Spinal cord (tissue), 9 donors: ENCODE measurements at regions not wholly inside any gene's neighbourhood (a gene's known extent, or its start where the extent isn't known, plus 50 kb on each side); places are given as distances from the start of the nearest gene placed in this dataset.

Experiments
- DNase-seq, 6 donors: peaks; one replicate each; pipeline versions ENCODE4 v3.0.0 to v3.0.0-alpha.2; 2013 to 2015; ENCODE audit warnings: low spot score in 6 of 6, low read depth in 4 of 6
- H3K27ac ChIP-seq: one replicate; pipeline ENCODE4 v1.5.1; 2013; ENCODE audit warnings: low read depth, low read length, control low read depth
- H3K27me3 ChIP-seq: one replicate; pipeline ENCODE4 v1.6.1; 2013; ENCODE audit warnings: low read length; ENCODE audit not compliant: control insufficient read depth, insufficient read depth
- H3K36me3 ChIP-seq: one replicate; pipeline ENCODE4 v1.6.1; 2013; ENCODE audit warnings: low read length; ENCODE audit not compliant: control insufficient read depth, insufficient read depth
- H3K4me1 ChIP-seq: one replicate; pipeline ENCODE4 v1.6.1; 2013; ENCODE audit warnings: low read length; ENCODE audit not compliant: control insufficient read depth, insufficient read depth
- H3K4me3 ChIP-seq: one replicate; pipeline ENCODE4 v1.5.1; 2013; ENCODE audit warnings: low read depth, low read length, control low read depth
- H3K9me3 ChIP-seq: one replicate; pipeline ENCODE4 v1.6.1; 2013; ENCODE audit warnings: low read length; ENCODE audit not compliant: control insufficient read depth, insufficient read depth
- WGBS: methylation state at CpG from one replicate; pipeline ENCODE4 v1.1.5; 2013; ENCODE audit warnings: missing lambda C conversion rate; ENCODE audit not compliant: insufficient coverage; 5-methylcytosine and 5-hydroxymethylcytosine counted together
- donor health status: healthy.

GRCh38 chr12:18998343-18999261 is 130.9 kb upstream of the PLEKHA5 start:
- H3K27ac ChIP-seq: no peak overlapping the region
- no peaks in the 10 kb centered on the region for H3K4me1 ChIP-seq
- peaks cover 2% of the 10 kb centered on the region for H3K9me3 ChIP-seq
- WGBS: 74% methylated on average over 6 of the region's 9 CpGs
- no peaks in the 10 kb centered on the region for H3K36me3 ChIP-seq
- no peaks in the 10 kb centered on the region for H3K27me3 ChIP-seq
- no peak overlapping the region for H3K4me3 ChIP-seq
- DNase-seq: no peak

GRCh38 chr12:19000836-19001235 is 128.7 kb upstream of the PLEKHA5 start:
- Histone ChIP-seq H3K9me3 (peaks cover 2% of the 10 kb centered on the region), H3K4me1 (no peaks in the 10 kb centered on the region), H3K36me3 (no peaks in the 10 kb centered on the region), H3K27ac (no peak overlapping the region), H3K4me3 (no peak overlapping the region), H3K27me3 (no peaks in the 10 kb centered on the region)
- WGBS: 100% methylated on average over 2 of the region's 2 CpGs
- DNase-seq: no peak

- DNase-seq: no peak
- WGBS: no CpG with 5 or more reads among the region's 3 CpGs
- H3K4me3 ChIP-seq: no peak overlapping the region
- H3K27me3 ChIP-seq: no peaks in the 10 kb centered on the region
- peaks cover 2% of the 10 kb centered on the region for H3K9me3 ChIP-seq
- no peak overlapping the region for H3K27ac ChIP-seq
- no peaks in the 10 kb centered on the region for H3K4me1 ChIP-seq
- no peaks in the 10 kb centered on the region for H3K36me3 ChIP-seq
These were observed 127.3 kb upstream of the PLEKHA5 start for GRCh38 chr12:19002216-19002615.

GRCh38 chr12:19003141-19003540 is 126.4 kb upstream of the PLEKHA5 start:
- WGBS: 35% methylated on average over 2 of the region's 2 CpGs
- no peak overlapping the region for H3K27ac ChIP-seq
- H3K36me3 ChIP-seq: no peaks in the 10 kb centered on the region
- no peaks in the 10 kb centered on the region for H3K27me3 ChIP-seq
- H3K9me3 ChIP-seq: no peaks in the 10 kb centered on the region
- H3K4me3 ChIP-seq: no peak overlapping the region
- no peak for DNase-seq
- no peaks in the 10 kb centered on the region for H3K4me1 ChIP-seq

GRCh38 chr12:19003987-19004619 is 125.4 kb upstream of the PLEKHA5 start:
- Histone ChIP-seq H3K36me3 (no peaks in the 10 kb centered on the region), H3K27ac (no peak overlapping the region), H3K9me3 (no peaks in the 10 kb centered on the region), H3K27me3 (no peaks in the 10 kb centered on the region), H3K4me1 (no peaks in the 10 kb centered on the region), H3K4me3 (no peak overlapping the region)
- no peak for DNase-seq
- 46% methylated on average over 4 of the region's 4 CpGs for WGBS

- WGBS: 75% methylated on average over 2 of the region's 4 CpGs
- Histone ChIP-seq H3K27me3 (no peaks in the 10 kb centered on the region), H3K4me3 (no peak overlapping the region), H3K9me3 (no peaks in the 10 kb centered on the region), H3K36me3 (no peaks in the 10 kb centered on the region), H3K27ac (no peak overlapping the region), H3K4me1 (no peaks in the 10 kb centered on the region)
- DNase-seq: peak in 1 of 6 donors; percentile 22
These were observed 124.2 kb upstream of the PLEKHA5 start for GRCh38 chr12:19005257-19005801.

- Histone ChIP-seq H3K4me1 (no peaks in the 10 kb centered on the region), H3K27me3 (no peaks in the 10 kb centered on the region), H3K9me3 (no peaks in the 10 kb centered on the region), H3K36me3 (no peaks in the 10 kb centered on the region), H3K4me3 (no peak overlapping the region), H3K27ac (no peak overlapping the region)
- DNase-seq: no peak
- WGBS: no CpG with 5 or more reads among the region's 1 CpG
These were observed 122.9 kb upstream of the PLEKHA5 start for GRCh38 chr12:19006626-19007137.

- Histone ChIP-seq H3K4me1 (no peaks in the 10 kb centered on the region), H3K27ac (no peak overlapping the region), H3K27me3 (no peaks in the 10 kb centered on the region), H3K9me3 (no peaks in the 10 kb centered on the region), H3K4me3 (no peak overlapping the region), H3K36me3 (no peaks in the 10 kb centered on the region)
- no CpG with 5 or more reads among the region's 2 CpGs for WGBS
- DNase-seq: no peak
These were observed 121.4 kb upstream of the PLEKHA5 start for GRCh38 chr12:19008102-19008501.

GRCh38 chr12:19010087-19010486 is 119.4 kb upstream of the PLEKHA5 start:
- Histone ChIP-seq H3K27me3 (no peaks in the 10 kb centered on the region), H3K9me3 (no peaks in the 10 kb centered on the region), H3K27ac (no peak overlapping the region), H3K4me1 (no peaks in the 10 kb centered on the region), H3K36me3 (no peaks in the 10 kb centered on the region), H3K4me3 (no peak overlapping the region)
- DNase-seq: no peak
- WGBS: 20% methylated on average over 1 of the region's 3 CpGs
